ENCODE measurements at regions not wholly inside any gene's neighbourhood (a gene's known extent, or its start where the extent isn't known, plus 50 kb on each side); places are given as distances from the start of the nearest gene placed in this dataset.

DNA sequence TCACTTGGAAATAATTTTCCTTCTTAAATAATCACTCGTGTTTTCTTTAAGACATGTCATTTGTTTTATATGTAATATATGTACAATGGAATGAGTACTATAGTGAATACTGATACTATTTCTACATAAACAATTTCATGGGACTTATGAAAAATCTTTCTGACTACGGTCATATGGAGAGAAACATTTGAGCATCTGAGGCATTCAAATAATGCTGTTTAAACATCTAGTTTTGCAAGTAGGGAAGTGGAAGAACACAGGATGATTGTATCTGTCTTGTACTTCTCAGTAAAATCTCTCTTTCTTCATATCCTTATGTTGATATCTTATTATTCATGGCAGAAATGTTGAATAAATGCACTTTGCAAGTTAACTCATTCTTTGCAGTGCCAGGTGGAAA, 599.5 kb upstream of the KCNMB2 start:
- DNase-seq (ENCODE audit: low read depth) = no peak
- no peak for TF ChIP-seq CTCF (IDR thresholded peaks at IDR 0.05; ENCODE audit: insufficient read depth, low read depth, low read length)
- no peak overlapping the region for H3K4me3 ChIP-seq (ENCODE audit: low read depth, low read length)

DNA sequence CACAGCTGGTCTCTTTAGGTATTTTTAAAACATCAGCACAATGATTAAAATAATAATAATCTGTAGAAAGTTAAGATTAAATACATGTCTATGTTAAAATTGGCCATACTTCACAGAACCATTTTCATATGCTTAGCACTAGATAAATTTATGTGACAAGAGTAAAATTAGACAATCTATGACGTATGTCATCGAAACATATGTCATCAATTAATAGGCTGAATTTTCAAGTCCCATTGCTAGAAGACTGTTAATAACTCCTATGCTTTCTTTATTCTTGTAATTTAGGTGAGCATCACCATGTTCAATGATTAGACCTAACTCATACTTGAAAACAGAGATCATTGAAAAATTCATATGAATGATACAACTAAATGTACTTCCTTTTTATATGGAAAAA, 593.3 kb upstream of the KCNMB2 start:
- DNase-seq (ENCODE audit: low read depth) = no peak
- no peak overlapping the region for H3K4me3 ChIP-seq (ENCODE audit: low read depth, low read length)
- TF ChIP-seq CTCF (IDR thresholded peaks at IDR 0.05; ENCODE audit: insufficient read depth, low read depth, low read length) = no peak

DNA sequence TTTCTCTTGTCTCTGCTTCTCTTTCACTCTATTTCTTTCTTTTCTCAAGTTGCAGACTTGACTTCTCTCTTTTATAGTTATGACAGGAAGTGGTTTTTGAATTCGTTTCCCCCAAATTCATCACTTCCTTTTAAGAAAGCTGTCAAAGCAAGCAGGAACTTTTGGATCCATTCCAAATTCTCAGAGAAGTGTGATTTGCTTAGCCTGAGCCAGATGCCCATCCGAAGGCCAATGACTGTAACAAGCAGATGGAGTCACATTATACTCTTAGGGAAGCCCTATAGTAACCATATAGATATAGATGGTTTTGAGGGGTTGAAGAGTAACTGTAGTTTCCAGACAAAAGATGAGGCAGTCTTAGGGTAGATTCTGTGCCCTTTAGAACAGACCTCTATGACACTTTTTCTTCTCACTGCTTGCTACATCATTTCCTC, 592.0 kb upstream of the KCNMB2 start:
- TF ChIP-seq CTCF (IDR thresholded peaks at IDR 0.05; ENCODE audit: insufficient read depth, low read depth, low read length) = no peak
- no peak for DNase-seq (ENCODE audit: low read depth)
- H3K4me3 ChIP-seq (ENCODE audit: low read depth, low read length) = no peak overlapping the region

- H3K4me3 ChIP-seq (ENCODE audit: low read depth, low read length) = no peak overlapping the region
- TF ChIP-seq CTCF (IDR thresholded peaks at IDR 0.05; ENCODE audit: insufficient read depth, low read depth, low read length) = no peak
- no peak for DNase-seq (ENCODE audit: low read depth)
These were observed 590.2 kb upstream of the KCNMB2 start for GRCh38 chr3:177946048-177946447.

GRCh38 chr3:177946497-177946896, 589.7 kb upstream of the KCNMB2 start:
- no peak for TF ChIP-seq CTCF (IDR thresholded peaks at IDR 0.05; ENCODE audit: insufficient read depth, low read depth, low read length)
- DNase-seq (ENCODE audit: low read depth) = no peak
- H3K4me3 ChIP-seq (ENCODE audit: low read depth, low read length) = no peak overlapping the region

DNA sequence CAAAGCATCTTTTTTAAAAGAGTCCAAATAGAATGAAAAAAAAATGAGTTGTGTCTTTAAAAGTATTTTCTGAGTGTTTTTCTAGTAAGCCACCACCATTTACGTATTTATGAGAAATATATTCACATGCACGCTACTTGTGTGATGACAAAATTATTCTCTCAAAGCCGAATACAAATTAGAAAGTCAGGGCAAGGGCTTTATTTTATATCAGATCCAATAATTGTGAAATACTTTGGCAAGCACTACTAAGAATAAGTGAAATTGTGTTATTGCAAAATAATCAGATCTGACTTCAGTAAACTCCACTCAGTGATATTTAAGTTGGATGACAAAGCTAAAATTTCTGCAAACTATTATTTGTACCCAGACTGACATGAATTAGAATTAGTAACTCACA, 589.3 kb upstream of the KCNMB2 start:
- H3K4me3 ChIP-seq (ENCODE audit: low read depth, low read length) = no peak overlapping the region
- peak; percentile 37 for DNase-seq (ENCODE audit: low read depth)
- TF ChIP-seq CTCF (IDR thresholded peaks at IDR 0.05; ENCODE audit: insufficient read depth, low read depth, low read length) = no peak

- no peak for TF ChIP-seq CTCF (IDR thresholded peaks at IDR 0.05; ENCODE audit: insufficient read depth, low read depth, low read length)
- no peak overlapping the region for H3K4me3 ChIP-seq (ENCODE audit: low read depth, low read length)
- DNase-seq (ENCODE audit: low read depth) = no peak
These were observed 588.3 kb upstream of the KCNMB2 start for GRCh38 chr3:177947901-177948300.
